NT2/D1 (cell line): ENCODE measurements at regions not wholly inside any gene's neighbourhood (a gene's known extent, or its start where the extent isn't known, plus 50 kb on each side); places are given as distances from the start of the nearest gene placed in this dataset.
"Not testable (repeated sequence)": the region's sequence is repeated elsewhere in the genome, so short reads cannot be mapped to it uniquely, and the experiment has no call there.

Experiments
- YY1 ChIP-seq: IDR thresholded peaks from 2 replicates; pipeline ENCODE4 v1.6.1; 2011; ENCODE audit not compliant: insufficient read length, insufficient read depth
- ZNF274 ChIP-seq: IDR thresholded peaks from 2 replicates; pipeline ENCODE4 v1.6.1; 2011; ENCODE audit warnings: mild to moderate bottlenecking, low read depth, low read length

GRCh38 chr11:15365286-15365685 is 250.6 kb downstream of the INSC start:
- not testable (repeated sequence) for TF ChIP-seq YY1, ZNF274
